C4-2B (cell line): ENCODE measurements at regions not wholly inside any gene's neighbourhood (a gene's known extent, or its start where the extent isn't known, plus 50 kb on each side); places are given as distances from the start of the nearest gene placed in this dataset.
"Not testable (repeated sequence)": the region's sequence is repeated elsewhere in the genome, so short reads cannot be mapped to it uniquely, and the experiment has no call there.

Experiments used
- H3K27ac ChIP-seq: fragments of 450-650 bp; 2 replicates; pipeline ENCODE4 v1.5.1; 2017
- ZFX ChIP-seq: fragments of 450-650 bp; IDR thresholded peaks from 2 replicates; pipeline ENCODE4 v1.6.1; 2017
- TF ChIP-seq, protein P1 (sequence below): fragments of 450-650 bp; conservative IDR thresholded peaks from 2 replicates; pipeline ENCODE4 v1.5.1; 2017; ENCODE audit warnings: mild to moderate bottlenecking

DNA sequence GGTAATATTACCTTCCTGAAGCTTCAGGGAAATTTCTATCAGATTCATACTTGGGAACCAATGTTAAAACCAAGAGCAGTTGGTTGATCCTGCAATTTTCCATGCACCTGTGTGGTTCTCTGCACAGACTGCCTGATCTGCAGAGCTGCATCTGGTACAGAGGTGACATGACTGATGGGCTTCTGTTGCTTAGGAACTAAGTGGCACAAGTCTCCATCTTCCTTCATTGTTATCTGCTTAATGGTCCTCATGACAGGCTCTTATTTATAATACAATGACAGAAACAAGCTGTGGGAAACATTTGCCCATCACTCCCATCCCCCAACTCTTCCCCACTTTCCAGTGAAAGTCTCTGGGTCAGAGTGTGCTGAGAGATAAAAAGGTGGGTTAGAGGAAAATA lies 799.1 kb downstream of the TAF11L14 start:
- no peak overlapping the region for H3K27ac ChIP-seq
- TF ChIP-seq, protein P1, sequence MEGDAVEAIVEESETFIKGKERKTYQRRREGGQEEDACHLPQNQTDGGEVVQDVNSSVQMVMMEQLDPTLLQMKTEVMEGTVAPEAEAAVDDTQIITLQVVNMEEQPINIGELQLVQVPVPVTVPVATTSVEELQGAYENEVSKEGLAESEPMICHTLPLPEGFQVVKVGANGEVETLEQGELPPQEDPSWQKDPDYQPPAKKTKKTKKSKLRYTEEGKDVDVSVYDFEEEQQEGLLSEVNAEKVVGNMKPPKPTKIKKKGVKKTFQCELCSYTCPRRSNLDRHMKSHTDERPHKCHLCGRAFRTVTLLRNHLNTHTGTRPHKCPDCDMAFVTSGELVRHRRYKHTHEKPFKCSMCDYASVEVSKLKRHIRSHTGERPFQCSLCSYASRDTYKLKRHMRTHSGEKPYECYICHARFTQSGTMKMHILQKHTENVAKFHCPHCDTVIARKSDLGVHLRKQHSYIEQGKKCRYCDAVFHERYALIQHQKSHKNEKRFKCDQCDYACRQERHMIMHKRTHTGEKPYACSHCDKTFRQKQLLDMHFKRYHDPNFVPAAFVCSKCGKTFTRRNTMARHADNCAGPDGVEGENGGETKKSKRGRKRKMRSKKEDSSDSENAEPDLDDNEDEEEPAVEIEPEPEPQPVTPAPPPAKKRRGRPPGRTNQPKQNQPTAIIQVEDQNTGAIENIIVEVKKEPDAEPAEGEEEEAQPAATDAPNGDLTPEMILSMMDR, result no peak
- TF ChIP-seq ZFX, result no peak

DNA sequence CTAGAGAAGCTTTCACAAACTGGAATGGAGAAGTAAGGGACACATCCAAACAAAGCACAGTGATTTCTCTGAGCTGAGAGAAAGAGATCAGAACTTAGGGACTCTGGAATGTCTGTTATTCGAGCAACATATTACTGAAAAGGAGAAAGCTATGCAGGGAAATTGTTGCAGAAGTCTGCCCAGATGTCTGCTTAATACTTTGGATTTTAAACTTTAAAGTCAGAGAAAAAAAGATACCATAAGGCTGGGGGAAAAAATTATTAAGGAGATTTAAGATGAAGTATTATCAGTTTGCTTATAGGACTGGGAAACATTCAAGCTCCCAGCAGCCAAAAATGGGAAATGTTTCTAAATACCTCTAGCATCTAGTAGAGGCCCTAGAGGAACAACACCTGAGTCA lies 803.9 kb downstream of the TAF11L14 start:
- no peak overlapping the region for H3K27ac ChIP-seq
- TF ChIP-seq, protein P1, result no peak
- no peak for TF ChIP-seq ZFX

DNA sequence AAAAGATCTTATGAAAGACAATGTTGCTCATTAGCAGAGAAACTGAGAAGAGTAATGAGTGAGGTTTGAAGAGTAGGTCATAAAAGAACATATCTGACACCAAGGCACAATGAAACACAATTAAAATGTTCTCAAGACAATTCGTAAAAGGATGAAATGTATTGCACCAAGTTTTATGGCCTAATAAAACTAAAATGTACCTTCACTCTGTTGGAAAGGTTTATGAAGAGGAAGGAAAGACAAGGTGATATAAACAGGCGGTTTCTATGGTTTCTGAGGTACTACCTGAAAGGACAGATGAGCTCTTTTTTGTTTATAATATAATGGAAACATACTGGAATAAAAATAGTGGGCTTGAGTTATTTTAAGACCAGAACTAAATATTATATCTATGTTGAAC lies 821.3 kb downstream of the TAF11L14 start:
- no peak overlapping the region for H3K27ac ChIP-seq
- TF ChIP-seq, protein P1, result no peak
- no peak for TF ChIP-seq ZFX

DNA sequence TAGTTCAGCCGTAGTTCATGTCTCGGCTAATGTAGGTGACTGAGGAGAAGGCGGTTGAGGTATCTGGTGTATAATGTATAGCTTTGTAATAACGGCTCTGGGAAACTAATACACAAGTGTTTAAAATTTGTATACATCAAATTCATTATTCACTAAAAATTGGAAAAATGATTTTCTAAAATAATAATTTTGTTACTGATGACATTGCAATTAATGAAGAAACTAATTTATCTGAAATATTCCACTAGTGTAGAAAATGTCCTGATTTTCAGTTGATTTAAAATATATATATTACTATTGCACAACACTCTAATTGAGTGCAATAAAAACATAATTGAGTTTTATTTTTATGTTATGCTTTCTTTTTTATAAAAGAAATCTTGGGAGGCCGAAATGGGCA lies 823.0 kb downstream of the TAF11L14 start:
- H3K27ac ChIP-seq, result no peak overlapping the region
- TF ChIP-seq, protein P1, result no peak
- TF ChIP-seq ZFX, result no peak

DNA sequence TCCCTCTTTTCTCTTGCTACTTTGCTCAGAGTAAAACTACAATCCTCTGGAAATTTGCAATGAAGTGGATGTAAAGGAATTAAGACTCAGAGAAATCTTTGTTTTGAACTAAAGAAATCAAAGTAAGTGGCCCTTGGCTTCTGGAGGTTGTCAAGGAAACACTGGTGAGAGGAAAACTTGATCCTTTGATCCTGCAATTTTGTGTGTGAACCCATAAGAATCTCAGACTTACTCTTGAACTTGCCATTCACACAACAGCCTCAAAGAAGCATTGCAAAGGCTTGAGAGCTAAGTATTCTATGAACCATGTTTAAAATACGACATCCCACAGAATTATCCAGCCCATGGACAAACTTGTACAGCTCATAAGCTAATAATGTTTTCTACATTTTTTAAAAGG lies 827.5 kb downstream of the TAF11L14 start:
- no peak overlapping the region for H3K27ac ChIP-seq
- TF ChIP-seq, protein P1, result no peak
- no peak for TF ChIP-seq ZFX

DNA sequence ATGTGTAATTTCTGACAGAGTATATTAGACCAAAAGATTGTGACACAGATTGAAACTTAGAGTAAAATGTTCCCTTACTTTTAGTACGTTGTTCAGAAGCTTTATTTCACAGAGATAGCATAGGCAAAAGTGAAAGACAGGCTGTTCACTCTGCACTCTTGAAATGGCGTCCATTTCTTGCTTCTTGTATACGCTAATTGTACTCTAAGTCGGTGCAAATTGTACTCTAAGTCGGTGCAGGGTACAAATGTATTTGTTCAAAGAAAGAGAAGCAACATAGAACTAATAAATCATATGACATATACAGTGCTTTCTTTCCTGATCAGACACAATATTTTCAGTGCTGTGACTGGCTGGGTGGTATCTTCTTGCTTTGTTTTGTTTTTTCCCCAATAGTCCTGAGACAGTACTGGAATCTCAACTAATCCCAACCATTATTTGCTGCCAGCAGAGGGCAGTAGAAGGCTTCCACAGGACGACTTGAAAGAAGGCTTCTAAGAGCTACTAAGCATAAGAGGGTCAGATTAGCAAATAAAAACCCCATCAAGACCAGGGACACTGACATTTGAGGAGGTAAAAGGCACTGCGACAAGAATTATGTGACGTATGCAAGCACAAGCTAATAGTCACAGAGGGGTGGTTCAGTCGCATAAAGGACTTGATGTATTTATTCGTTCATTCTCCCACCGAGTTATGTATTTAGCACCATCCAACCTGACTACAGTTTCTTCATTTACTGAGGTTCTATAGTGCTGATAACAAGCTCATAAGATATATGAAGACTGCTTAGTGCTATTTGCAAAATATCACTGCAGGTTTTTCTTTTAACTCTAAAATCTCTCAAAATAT lies 831.8 kb downstream of the TAF11L14 start:
- no peak overlapping the region for H3K27ac ChIP-seq
- TF ChIP-seq ZFX, result no peak
- TF ChIP-seq, protein P1, result peak; percentile 60

DNA sequence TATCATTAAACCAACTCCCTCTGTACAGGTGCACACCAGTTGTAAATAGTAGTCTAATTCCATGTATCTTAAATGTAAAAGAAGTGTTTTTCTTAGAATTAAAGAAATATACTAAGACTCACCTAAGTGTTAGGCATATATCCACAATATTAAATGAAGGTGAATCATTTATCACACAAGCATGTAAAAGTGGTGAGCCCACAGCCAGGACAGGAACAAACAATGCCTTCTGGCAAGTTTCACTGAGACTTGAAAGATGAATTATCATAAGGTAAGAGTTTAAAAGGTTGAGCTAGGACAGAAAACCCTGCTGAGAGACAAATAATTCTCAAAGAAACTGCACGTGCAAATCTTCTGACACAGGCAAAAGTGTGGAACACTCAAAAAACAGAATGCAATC lies 832.5 kb downstream of the TAF11L14 start:
- no peak for TF ChIP-seq ZFX
- TF ChIP-seq, protein P1, result no peak

DNA sequence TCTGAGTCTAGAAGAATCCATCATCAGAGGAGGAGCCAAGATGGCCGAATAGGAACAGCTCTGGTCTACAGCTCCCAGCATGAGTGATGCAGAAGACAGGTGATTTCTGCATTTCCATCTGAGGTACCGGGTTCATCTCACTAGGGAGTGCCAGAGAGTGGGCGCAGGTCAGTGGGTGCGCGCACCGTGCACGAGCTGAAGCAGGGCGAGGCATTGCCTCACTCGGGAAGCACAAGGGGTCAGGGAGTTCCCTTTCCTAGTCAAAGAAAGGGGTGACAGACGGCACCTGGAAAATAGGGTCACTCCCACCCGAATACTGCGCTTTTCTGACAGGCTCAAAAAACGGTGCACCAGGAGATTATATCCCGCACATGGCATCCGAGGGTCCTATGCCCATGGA lies 837.5 kb downstream of the TAF11L14 start:
- not testable (repeated sequence) for H3K27ac ChIP-seq

More for the DNA sequence above, 832.5 kb downstream of the TAF11L14 start:
- H3K27ac ChIP-seq, result no peak overlapping the region
